Astrocyte of the spinal cord (primary cell): ENCODE measurements at regions not wholly inside any gene's neighbourhood (a gene's known extent, or its start where the extent isn't known, plus 50 kb on each side); places are given as distances from the start of the nearest gene placed in this dataset.

Source experiments
- DNase-seq: peaks from one replicate; pipeline ENCODE4 v3.0.0; 2011; ENCODE audit warnings: low read depth, low spot score
- H3K4me3 ChIP-seq: 2 replicates; pipeline ENCODE4 v1.5.1; 2011; ENCODE audit warnings: low read depth, mild to moderate bottlenecking, low read length, moderate library complexity
- in situ Hi-C: cut with HindIII; loops from 2 replicates; pipeline ENCODE4 v1.10.0; 2017; ENCODE audit warnings: low sequenced_read_pairs
- TF ChIP-seq, protein P1 (sequence below): IDR thresholded peaks from 2 replicates; pipeline ENCODE4 v1.5.1; 2012; ENCODE audit warnings: low read depth, mild to moderate bottlenecking, low read length, inconsistent platforms

DNA sequence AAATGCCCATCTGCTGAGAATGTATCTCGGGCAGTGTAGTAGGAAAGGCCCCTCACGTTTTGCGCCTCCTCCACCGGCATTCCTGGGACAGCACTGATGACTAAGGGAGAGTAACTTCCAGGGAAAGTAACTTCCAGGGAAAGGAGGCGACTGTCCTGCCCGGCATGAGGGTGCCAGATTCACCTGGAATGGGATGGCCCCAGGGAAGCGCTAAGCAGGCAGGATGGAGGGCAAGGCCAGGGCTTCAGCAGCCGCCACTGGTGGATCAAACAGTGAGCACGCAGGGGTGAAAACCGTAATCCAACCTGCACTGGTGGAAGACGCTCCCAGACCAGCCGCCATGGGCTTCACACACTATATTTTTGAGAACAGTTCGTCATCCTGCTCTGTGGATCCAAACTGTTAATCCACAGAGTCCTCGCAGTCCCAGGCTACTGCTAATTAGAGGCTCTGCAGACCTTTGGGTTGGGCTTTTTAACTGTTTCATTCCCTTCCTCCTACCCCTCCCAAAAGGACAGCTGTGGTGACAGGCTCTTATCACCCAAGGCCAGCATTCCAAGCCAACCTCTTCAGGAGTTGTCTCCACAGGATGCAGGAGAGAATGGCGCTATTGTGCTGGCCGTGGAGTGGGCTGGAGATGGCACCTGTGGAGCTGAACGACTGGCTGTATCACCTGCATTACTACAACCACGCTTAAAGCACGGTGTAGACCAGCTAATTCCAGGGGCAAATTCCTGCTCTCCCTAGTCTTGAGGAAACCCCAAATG, 178.9 kb downstream of the DLL1 start:
- TF ChIP-seq, protein P1, sequence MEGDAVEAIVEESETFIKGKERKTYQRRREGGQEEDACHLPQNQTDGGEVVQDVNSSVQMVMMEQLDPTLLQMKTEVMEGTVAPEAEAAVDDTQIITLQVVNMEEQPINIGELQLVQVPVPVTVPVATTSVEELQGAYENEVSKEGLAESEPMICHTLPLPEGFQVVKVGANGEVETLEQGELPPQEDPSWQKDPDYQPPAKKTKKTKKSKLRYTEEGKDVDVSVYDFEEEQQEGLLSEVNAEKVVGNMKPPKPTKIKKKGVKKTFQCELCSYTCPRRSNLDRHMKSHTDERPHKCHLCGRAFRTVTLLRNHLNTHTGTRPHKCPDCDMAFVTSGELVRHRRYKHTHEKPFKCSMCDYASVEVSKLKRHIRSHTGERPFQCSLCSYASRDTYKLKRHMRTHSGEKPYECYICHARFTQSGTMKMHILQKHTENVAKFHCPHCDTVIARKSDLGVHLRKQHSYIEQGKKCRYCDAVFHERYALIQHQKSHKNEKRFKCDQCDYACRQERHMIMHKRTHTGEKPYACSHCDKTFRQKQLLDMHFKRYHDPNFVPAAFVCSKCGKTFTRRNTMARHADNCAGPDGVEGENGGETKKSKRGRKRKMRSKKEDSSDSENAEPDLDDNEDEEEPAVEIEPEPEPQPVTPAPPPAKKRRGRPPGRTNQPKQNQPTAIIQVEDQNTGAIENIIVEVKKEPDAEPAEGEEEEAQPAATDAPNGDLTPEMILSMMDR = no peak
- no peak for DNase-seq
- H3K4me3 ChIP-seq = no peak overlapping the region
- in situ Hi-C loops = no loop called here

DNA sequence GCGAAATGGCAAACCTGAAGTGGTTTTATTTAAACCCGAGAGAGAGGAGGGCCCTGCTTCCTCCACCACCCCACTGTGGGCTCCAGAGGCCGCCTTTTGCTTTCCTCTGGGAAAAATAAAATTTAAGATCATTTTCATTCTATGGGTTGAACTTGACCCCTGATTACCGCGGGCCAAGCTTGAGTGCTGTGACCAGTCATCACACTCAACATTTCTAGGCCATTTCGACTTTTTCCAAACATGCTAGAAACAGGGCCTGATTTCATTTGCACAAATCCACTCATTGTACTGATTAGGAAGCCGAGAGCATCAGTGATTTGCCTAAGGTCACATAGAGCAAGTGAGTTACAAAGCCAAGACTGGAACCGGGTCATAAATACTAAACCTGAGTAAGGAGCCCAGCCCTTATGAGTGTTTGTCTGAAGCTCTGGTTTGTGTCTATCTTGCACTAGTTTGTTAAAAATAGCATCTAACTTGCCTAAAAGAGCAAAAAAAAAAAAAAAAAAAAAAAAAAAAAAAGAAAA, 179.7 kb downstream of the DLL1 start:
- no peak overlapping the region for H3K4me3 ChIP-seq
- TF ChIP-seq, protein P1 = no peak
- in situ Hi-C loops = no loop called here
- DNase-seq = no peak

DNA sequence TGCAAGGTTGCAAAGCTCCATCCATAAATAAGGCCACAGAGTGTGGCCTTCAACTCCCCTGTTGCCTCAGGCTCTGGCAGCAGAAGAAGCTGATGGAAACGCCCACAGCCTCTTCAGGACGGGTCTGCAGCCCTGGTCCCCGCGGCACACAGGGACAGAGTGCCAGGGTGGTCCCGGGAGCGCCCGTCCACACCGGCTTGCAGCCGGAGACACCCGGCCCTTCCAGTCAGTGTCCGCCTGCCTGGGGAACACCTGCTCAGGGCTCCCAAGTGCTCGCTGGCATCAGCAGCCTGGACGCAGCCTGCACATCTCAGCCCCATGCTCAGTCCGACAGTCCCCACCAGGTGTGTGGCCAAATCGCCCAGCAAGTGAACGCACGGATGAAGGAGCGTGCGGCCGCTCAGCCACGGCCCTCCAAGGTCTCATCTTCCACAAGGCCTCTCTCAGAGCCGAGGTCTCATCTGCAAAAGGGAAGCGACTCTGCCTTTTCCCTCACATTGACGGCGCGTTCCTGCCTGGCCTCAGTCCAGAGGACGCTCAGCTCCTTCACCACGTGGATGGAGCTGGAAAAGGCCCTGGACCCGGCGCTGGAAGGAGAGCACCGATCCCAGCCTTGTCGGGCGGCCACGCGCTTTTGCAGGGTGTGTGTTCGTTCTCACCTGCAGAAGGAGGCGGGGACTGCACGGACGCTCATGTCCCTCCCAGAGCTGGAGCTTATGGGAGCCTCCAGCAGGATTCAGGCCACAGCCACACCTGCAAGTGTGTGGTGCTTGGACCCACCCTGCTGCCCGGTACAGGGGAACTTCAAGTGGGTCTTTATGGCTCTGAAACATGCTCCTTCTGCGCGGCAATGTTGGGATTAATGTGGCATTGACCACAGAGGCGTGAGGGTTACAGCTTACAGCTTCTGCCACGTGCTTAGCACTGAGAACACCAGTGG, 180.4 kb downstream of the DLL1 start:
- in situ Hi-C loops = no loop called here
- no peak overlapping the region for H3K4me3 ChIP-seq
- no peak for DNase-seq
- TF ChIP-seq, protein P1 = no peak

DNA sequence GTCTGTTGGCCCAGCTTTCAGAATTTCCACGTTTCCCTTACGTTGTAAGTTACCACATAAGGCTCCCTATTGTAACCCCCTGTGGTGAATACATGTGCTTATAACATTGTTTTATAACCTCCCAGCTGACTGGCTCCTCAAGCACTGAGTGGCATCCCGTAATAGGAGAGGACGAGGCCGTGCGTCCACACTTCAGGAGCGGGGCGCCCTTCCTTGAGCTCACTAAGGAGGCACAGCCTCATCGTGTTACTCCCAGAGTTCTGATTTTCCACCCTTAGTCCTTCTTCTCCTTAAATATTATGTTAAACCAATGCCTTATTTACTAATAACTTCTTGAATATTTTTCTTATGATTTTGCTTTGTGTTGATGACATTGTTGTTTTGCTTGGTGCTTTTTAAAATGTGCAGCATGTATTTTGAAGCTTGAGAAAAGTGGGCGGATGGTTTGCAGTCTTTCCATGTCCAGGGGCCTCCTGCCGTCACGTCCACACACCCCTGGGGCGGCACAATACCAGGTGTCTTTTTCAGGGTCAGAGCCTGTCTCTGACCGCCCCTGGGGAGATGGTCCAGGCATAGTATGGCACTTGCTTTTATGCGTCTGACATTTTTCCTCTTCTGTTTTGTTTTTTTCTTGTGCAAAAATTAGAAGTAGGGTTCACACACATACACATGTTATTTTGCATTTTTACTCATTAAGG, 181.8 kb downstream of the DLL1 start:
- in situ Hi-C loops = no loop called here
- TF ChIP-seq, protein P1 = no peak
- no peak overlapping the region for H3K4me3 ChIP-seq
- DNase-seq = no peak

DNA sequence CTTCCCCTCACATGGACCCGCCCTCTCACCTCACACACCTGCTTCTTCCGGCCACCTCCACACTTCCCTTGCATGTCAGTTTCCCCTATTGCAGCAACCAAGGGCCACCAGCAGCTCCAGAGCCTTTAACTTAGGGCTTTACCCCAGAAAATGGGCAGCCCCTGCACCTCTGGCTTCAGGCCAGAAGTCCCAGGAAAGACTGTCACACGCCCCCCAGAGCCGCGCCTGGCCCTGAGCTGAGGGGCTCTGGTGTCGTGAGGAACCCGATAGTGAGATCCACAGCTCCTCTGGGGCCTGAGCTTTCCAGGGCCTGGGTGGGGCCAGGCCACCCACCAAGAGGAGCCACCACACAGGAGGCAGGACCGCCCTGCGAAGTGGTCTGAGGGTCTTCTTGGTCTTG, 182.4 kb downstream of the DLL1 start:
- DNase-seq = no peak
- TF ChIP-seq, protein P1 = no peak
- in situ Hi-C loops = no loop called here
- no peak overlapping the region for H3K4me3 ChIP-seq

DNA sequence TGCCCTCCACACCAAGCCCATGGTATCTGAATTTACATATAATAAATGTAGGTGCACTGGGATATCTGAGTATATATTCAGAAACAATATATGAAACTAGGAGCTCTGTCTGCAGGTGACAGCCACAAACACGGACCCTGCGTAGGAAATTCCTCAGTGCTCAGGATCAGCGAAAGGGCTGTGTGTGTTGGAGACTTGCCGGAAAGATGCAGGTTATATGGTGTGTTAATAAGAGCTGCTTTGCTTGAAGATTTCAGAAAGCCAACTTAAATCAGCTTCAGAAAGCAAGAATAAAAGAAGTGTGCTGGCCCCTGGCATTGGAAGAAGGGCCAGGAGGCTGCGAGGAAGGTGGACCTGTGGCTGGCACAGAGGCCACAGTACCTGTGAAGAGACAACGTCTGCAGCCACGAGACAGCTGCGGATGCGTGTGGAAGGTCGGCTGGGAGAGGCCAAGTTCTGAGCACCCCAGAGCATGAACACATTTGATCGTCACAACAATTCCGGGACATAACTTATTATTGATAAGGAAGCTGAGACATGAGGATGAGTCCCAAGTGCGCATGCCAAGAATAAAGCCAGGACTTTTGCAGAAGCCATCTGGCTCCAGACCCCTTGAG, 183.2 kb downstream of the DLL1 start:
- H3K4me3 ChIP-seq = no peak overlapping the region
- in situ Hi-C loops = no loop called here
- TF ChIP-seq, protein P1 = no peak
- DNase-seq = no peak
